HUES48 (cell line): ENCODE measurements at regions not wholly inside any gene's neighbourhood (a gene's known extent, or its start where the extent isn't known, plus 50 kb on each side); places are given as distances from the start of the nearest gene placed in this dataset.
"Not testable (repeated sequence)": the region's sequence is repeated elsewhere in the genome, so short reads cannot be mapped to it uniquely, and the experiment has no call there.

Experiments
- H3K27ac ChIP-seq: one replicate; pipeline ENCODE4 v1.7.0; 2013; ENCODE audit warnings: low read depth, low read length, inconsistent platforms
- H3K27me3 ChIP-seq: 2 replicates; pipeline ENCODE4 v1.6.1; 2013; ENCODE audit warnings: mild to moderate bottlenecking, low read length; ENCODE audit not compliant: control insufficient read depth, insufficient read depth
- H3K36me3 ChIP-seq: 2 replicates; pipeline ENCODE4 v1.6.1; 2013; ENCODE audit warnings: low read length; ENCODE audit not compliant: control insufficient read depth, insufficient read depth
- H3K4me1 ChIP-seq: 2 replicates; pipeline ENCODE4 v1.6.1; 2013; ENCODE audit warnings: mild to moderate bottlenecking, low read length; ENCODE audit not compliant: control insufficient read depth, insufficient read depth
- H3K4me3 ChIP-seq: 2 replicates; pipeline ENCODE4 v1.5.1; 2013; ENCODE audit warnings: mild to moderate bottlenecking, low read depth, low read length
- H3K9ac ChIP-seq: 2 replicates; pipeline ENCODE4 v1.6.1; 2013; ENCODE audit warnings: mild to moderate bottlenecking, low read depth, low read length, moderate library complexity
- H3K9me3 ChIP-seq: 2 replicates; pipeline ENCODE4 v1.6.1; 2013; ENCODE audit warnings: low read length; ENCODE audit not compliant: control insufficient read depth, insufficient read depth

GRCh38 chr22:44619560-44620128 lies 82.4 kb upstream of the PRR5 start:
- not testable (repeated sequence) for H3K9ac ChIP-seq, H3K9me3 ChIP-seq, H3K27ac ChIP-seq, H3K36me3 ChIP-seq, H3K4me1 ChIP-seq, H3K27me3 ChIP-seq, H3K4me3 ChIP-seq

GRCh38 chr22:44618910-44619309 lies 83.1 kb upstream of the PRR5 start:
- not testable (repeated sequence) for H3K27me3 ChIP-seq, H3K9me3 ChIP-seq, H3K36me3 ChIP-seq, H3K4me3 ChIP-seq, H3K9ac ChIP-seq, H3K27ac ChIP-seq, H3K4me1 ChIP-seq

DNA sequence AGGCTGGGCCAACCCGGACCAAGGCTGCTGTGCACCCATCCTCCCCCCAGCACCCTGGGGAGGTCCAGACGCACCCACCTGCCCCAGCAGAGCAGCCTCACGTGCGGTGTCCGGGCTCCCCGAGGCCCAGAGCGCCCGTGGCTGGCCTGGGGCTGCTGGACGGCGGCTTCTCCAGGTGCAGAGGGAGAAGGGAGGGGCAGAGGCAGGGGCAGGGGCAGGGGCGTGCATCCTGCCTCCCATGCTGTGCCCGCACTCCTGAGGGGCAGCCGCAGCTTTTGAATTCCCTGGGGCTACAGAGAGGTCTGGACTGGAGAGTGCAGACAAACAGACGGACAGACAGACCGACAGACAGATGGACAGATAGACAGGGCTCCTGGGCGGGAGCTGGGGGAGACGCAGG lies 83.6 kb upstream of the PRR5 start:
- peaks cover 1% of the 10 kb centered on the region; the same call in 1 of the 2 replicates for H3K9me3 ChIP-seq
- no peak overlapping the region for H3K9ac ChIP-seq
- no peaks in the 10 kb centered on the region for H3K4me1 ChIP-seq
- H3K36me3 ChIP-seq, result no peaks in the 10 kb centered on the region
- no peak overlapping the region for H3K4me3 ChIP-seq
- H3K27ac ChIP-seq, result no peak overlapping the region
- no peaks in the 10 kb centered on the region; the same call in 1 of the 2 replicates for H3K27me3 ChIP-seq

DNA sequence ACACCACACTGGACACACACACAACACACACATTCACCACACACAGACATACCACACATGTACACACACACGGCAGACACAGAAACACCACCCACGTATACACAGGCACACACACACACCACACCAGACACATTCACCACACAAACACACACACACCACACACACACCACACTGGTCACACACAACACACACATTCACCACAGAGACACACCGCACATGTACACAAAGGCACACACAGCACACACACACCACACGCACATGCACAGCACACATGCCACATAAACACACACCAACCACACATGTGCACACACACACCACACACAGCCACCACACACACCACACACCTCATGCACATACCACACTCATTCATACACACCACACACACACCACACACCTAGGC lies 84.2 kb upstream of the PRR5 start:
- H3K4me1 ChIP-seq, result no peaks in the 10 kb centered on the region
- no peak overlapping the region for H3K9ac ChIP-seq
- no peaks in the 10 kb centered on the region for H3K27me3 ChIP-seq
- no peaks in the 10 kb centered on the region for H3K36me3 ChIP-seq
- H3K27ac ChIP-seq, result no peak overlapping the region
- H3K9me3 ChIP-seq, result peaks cover 2% of the 10 kb centered on the region
- H3K4me3 ChIP-seq, result no peak overlapping the region

DNA sequence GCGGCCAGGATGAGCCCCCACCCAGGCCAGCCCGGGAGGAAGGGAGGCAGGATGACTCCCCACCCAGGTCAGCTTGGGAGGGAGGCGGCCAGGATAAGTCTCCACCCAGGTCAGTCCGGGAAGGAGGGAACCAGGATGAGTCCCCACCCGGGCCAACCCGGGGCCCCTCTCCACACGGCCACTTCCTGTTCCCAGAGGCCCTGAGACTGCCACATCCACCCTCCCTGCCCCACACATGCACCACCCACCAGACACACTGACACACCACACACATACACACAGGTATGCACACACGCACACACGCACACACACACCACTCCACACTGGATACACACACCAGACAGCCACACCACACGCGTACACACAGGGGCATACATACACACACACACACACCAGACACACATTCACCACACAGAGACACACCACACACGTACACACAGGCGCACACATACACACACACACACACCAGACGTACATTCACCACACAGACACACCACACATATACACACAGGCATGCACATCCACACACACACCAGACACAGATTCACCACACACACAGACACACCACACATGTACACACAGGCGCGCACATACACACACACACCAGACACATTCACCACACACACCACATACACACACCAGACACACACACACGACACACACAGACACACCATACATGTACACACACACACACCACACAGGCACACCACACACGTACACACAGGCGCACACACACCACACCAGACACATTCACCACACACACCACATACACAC lies 84.9 kb upstream of the PRR5 start:
- Histone ChIP-seq H3K27ac (no peak overlapping the region), H3K9ac (no peak overlapping the region)

GRCh38 chr22:44616461-44616860 lies 85.5 kb upstream of the PRR5 start:
- H3K27ac ChIP-seq, result no peak overlapping the region
- no peaks in the 10 kb centered on the region for H3K36me3 ChIP-seq
- H3K27me3 ChIP-seq, result no peaks in the 10 kb centered on the region
- H3K4me3 ChIP-seq, result no peak overlapping the region
- peaks cover 12% of the 10 kb centered on the region for H3K9me3 ChIP-seq
- H3K4me1 ChIP-seq, result no peaks in the 10 kb centered on the region
- H3K9ac ChIP-seq, result no peak overlapping the region

More for the DNA sequence above, 84.9 kb upstream of the PRR5 start:
- H3K27me3 ChIP-seq, result no peaks in the 10 kb centered on the region
- no peaks in the 10 kb centered on the region for H3K36me3 ChIP-seq
- no peak overlapping the region for H3K4me3 ChIP-seq
- no peaks in the 10 kb centered on the region for H3K4me1 ChIP-seq
- peaks cover 6% of the 10 kb centered on the region for H3K9me3 ChIP-seq

DNA sequence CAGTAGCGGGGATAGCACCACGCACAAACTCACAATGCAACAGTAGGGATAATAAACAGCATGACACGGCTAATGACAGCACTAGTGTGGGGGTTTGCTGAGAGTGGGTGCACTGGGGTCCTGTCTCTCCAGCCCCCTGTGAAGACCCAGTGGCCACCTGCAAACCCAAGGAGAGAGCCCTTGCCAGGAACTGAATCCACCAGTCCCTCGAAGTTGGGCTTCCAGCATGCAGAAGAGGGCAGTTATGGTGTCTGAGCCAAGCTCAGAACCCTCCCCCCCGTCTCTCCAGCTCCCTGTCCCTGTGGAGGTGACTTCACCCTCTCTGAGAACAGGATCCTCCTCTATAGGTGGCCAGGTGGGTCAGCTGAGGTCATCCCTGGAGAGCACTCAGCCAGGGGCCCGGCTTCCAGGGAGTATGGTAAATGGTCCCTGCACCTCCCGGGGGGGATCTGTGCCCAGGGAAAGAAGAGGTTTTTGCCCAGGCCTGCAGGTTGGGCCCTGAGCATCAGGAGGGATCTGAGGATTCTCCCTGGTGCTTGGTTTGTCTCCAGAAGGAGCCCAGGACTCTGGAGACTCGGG lies 86.3 kb upstream of the PRR5 start:
- Histone ChIP-seq H3K27me3 (no peaks in the 10 kb centered on the region), H3K36me3 (no peaks in the 10 kb centered on the region), H3K9me3 (peaks cover 16% of the 10 kb centered on the region), H3K4me3 (no peak overlapping the region), H3K4me1 (no peaks in the 10 kb centered on the region), H3K9ac (no peak overlapping the region), H3K27ac (no peak overlapping the region)

DNA sequence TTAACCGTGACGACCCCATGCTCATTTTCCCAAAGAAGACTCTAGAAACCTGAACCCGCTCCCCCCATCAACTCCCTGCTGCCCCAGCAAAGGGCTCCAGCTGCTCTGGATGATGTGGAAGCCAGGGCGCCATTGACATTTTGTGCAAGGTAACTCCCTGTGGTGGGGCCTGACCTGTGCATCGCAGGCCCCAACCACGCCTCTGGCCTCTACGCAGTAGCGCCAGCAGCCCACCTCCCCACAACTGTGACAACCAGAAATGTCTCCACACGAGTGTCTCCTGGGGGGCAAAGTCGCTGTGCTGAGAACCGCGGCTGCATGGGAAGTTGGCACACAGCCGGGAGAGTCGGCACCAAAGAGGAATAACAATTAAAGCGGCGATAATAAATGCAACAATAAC lies 86.9 kb upstream of the PRR5 start:
- Histone ChIP-seq H3K27me3 (no peaks in the 10 kb centered on the region), H3K9ac (no peak overlapping the region), H3K4me3 (no peak overlapping the region), H3K27ac (no peak overlapping the region), H3K36me3 (no peaks in the 10 kb centered on the region), H3K4me1 (no peaks in the 10 kb centered on the region), H3K9me3 (peaks cover 16% of the 10 kb centered on the region)

- peaks cover 16% of the 10 kb centered on the region for H3K9me3 ChIP-seq
- no peak overlapping the region for H3K9ac ChIP-seq
- no peaks in the 10 kb centered on the region for H3K27me3 ChIP-seq
- H3K4me3 ChIP-seq, result no peak overlapping the region
- no peak overlapping the region for H3K27ac ChIP-seq
- H3K36me3 ChIP-seq, result no peaks in the 10 kb centered on the region
- 0 out of 2 replicates have a peak, but pooled peaks cover 5% of the 10 kb centered on the region for H3K4me1 ChIP-seq
These were observed 88.8 kb upstream of the PRR5 start for GRCh38 chr22:44613196-44613595.

GRCh38 chr22:44611880-44612496 lies 90.0 kb upstream of the PRR5 start:
- peaks cover 16% of the 10 kb centered on the region for H3K9me3 ChIP-seq
- no peak overlapping the region for H3K27ac ChIP-seq
- H3K36me3 ChIP-seq, result no peaks in the 10 kb centered on the region
- no peak overlapping the region for H3K9ac ChIP-seq
- H3K4me3 ChIP-seq, result no peak overlapping the region
- no peaks in the 10 kb centered on the region for H3K27me3 ChIP-seq
- 0 out of 2 replicates have a peak, but pooled peaks cover 5% of the 10 kb centered on the region for H3K4me1 ChIP-seq

DNA sequence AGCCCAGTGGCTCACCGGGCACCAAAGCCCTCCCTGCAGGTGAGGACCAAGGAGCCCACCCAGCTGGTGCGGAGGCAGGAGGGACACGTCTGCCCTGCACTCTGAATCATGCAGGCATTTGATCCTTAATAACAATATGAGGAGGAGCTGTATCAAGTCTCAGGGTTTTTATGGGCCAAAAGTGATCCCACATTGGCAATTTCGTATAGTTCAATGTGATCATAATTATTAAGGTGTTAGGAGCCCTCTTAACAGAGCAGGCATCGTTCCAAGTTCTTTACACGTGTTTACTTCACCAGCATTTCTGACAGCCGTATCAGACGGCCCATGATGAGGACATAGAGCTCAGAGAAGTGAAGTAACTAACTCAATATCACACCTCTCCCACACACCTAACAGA lies 91.9 kb upstream of the PRR5 start:
- Histone ChIP-seq H3K9ac (no peak overlapping the region), H3K27me3 (no peaks in the 10 kb centered on the region), H3K4me1 (0 out of 2 replicates have a peak, but pooled peaks cover 5% of the 10 kb centered on the region), H3K36me3 (no peaks in the 10 kb centered on the region), H3K4me3 (no peak overlapping the region), H3K9me3 (peaks cover 16% of the 10 kb centered on the region), H3K27ac (no peak overlapping the region)
